ENCODE measurements at regions not wholly inside any gene's neighbourhood (a gene's known extent, or its start where the extent isn't known, plus 50 kb on each side); places are given as distances from the start of the nearest gene placed in this dataset.

GRCh38 chr19:30648866-30649862 is 277.0 kb downstream of the ZNF536 start:
- TF ChIP-seq, protein P1, sequence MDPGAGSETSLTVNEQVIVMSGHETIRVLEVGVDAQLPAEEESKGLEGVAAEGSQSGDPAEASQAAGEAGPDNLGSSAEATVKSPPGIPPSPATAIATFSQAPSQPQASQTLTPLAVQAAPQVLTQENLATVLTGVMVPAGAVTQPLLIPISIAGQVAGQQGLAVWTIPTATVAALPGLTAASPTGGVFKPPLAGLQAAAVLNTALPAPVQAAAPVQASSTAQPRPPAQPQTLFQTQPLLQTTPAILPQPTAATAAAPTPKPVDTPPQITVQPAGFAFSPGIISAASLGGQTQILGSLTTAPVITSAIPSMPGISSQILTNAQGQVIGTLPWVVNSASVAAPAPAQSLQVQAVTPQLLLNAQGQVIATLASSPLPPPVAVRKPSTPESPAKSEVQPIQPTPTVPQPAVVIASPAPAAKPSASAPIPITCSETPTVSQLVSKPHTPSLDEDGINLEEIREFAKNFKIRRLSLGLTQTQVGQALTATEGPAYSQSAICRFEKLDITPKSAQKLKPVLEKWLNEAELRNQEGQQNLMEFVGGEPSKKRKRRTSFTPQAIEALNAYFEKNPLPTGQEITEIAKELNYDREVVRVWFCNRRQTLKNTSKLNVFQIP (CRISPR knock-in tag; IDR thresholded peaks at IDR 0.05; ENCODE audit: borderline replicate concordance, low read depth), result no peak
- no peak for TF ChIP-seq CSRNP3 (CRISPR knock-in tag; IDR thresholded peaks at IDR 0.05)

Data from SK-N-SH treated with all-trans-retinoic acid at 6 μM for 48 hours (cell line).